G401.6 (cell line): ENCODE measurements at regions not wholly inside any gene's neighbourhood (a gene's known extent, or its start where the extent isn't known, plus 50 kb on each side); places are given as distances from the start of the nearest gene placed in this dataset.

Experiments used
- FAIRE-seq: peaks from 2 replicates; lab custom pipeline; 2012; peaks lifted over from hg19 to GRCh38; lab: Jason Lieb, UNC

GRCh38 chr7:114110666-114111065, 191.9 kb upstream of the PPP1R3A start:
- FAIRE-seq, result no peak

GRCh38 chr7:114109721-114110120, 190.9 kb upstream of the PPP1R3A start:
- FAIRE-seq, result peak; percentile 37

GRCh38 chr7:114109304-114109703, 190.5 kb upstream of the PPP1R3A start:
- no peak for FAIRE-seq

- FAIRE-seq, result no peak
These were observed 189.7 kb upstream of the PPP1R3A start for GRCh38 chr7:114108510-114108909.

GRCh38 chr7:114107522-114107921, 188.7 kb upstream of the PPP1R3A start:
- no peak for FAIRE-seq

- no peak for FAIRE-seq
These were observed 185.2 kb upstream of the PPP1R3A start for GRCh38 chr7:114104035-114104434.

- FAIRE-seq, result no peak
These were observed 184.2 kb upstream of the PPP1R3A start for GRCh38 chr7:114102996-114103395.

GRCh38 chr7:114102131-114102530, 183.3 kb upstream of the PPP1R3A start:
- FAIRE-seq, result no peak

- no peak for FAIRE-seq
These were observed 182.0 kb upstream of the PPP1R3A start for GRCh38 chr7:114100810-114101209.

- no peak for FAIRE-seq
These were observed 180.5 kb upstream of the PPP1R3A start for GRCh38 chr7:114099337-114099736.

GRCh38 chr7:114095885-114096284, 177.1 kb upstream of the PPP1R3A start:
- no peak for FAIRE-seq

- peak; percentile 21 for FAIRE-seq
These were observed 169.7 kb upstream of the PPP1R3A start for GRCh38 chr7:114088470-114088940.

GRCh38 chr7:114087653-114088469, 169.1 kb upstream of the PPP1R3A start:
- FAIRE-seq, result no peak

- no peak for FAIRE-seq
These were observed 168.3 kb upstream of the PPP1R3A start for GRCh38 chr7:114086914-114087652.

- no peak for FAIRE-seq
These were observed 167.7 kb upstream of the PPP1R3A start for GRCh38 chr7:114086537-114086913.

- no peak for FAIRE-seq
These were observed 167.0 kb upstream of the PPP1R3A start for GRCh38 chr7:114085592-114086501.

- FAIRE-seq, result no peak
These were observed 166.4 kb upstream of the PPP1R3A start for GRCh38 chr7:114085313-114085591.

- no peak for FAIRE-seq
These were observed 165.9 kb upstream of the PPP1R3A start for GRCh38 chr7:114084472-114085312.

GRCh38 chr7:114084002-114084471, 165.2 kb upstream of the PPP1R3A start:
- no peak for FAIRE-seq

- no peak for FAIRE-seq
These were observed 164.6 kb upstream of the PPP1R3A start for GRCh38 chr7:114083166-114084001.
